ENCODE measurements at regions not wholly inside any gene's neighbourhood (a gene's known extent, or its start where the extent isn't known, plus 50 kb on each side); places are given as distances from the start of the nearest gene placed in this dataset.

DNA sequence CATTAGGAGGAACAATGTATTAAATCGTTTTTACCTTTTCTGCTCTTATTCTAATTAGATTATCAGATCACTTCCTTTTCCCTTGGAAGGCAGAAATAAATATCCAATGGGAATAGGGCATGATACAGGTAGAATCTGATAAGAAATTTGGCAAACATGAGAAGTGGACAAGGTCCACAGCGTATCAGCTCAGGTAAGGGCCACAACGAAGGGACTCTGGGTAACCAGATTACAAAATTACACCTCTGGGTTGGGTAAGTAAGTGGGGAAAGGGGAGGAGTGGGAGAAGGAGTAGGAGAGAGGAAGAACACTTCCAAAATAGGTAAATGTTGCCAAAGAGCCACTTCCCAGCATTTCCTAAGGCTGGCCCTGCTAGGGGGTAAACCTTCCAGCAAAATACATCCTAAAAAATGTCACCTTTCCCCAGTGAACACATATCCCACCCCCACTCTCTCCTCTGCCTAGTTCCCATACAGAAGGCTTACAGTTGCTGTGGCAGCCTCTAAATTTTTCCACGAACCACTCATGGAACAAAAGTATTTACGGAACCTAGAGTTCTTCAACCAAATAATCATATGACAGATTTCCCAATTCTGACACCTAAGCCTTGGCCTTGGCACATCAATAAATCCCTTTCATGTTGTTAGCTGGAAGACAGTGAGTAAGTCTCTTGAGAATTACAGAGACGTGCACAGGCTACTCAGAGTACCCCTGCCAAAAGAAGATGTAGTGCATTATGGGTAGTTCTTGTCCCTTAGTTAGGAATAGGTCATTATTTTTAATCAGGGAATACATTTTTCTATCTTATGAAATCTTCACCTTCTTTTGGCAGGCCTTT lies 51.5 kb upstream of the DLX6 start:
- TF ChIP-seq MXI1 (IDR thresholded peaks at IDR 0.05; ENCODE audit: low read depth, low read length) (no peak), GABPA (IDR thresholded peaks at IDR 0.05; ENCODE audit: low read depth) (no peak), ZBED1 (IDR thresholded peaks at IDR 0.05; ENCODE audit: borderline replicate concordance) (no peak), MTA2 (IDR thresholded peaks at IDR 0.05; ENCODE audit: low read depth) (no peak), ZNF274 (IDR thresholded peaks at IDR 0.05; ENCODE audit: insufficient read depth, insufficient read length) (no peak), TAF1 (IDR thresholded peaks at IDR 0.05; ENCODE audit: borderline replicate concordance, low read depth, low read length) (no peak), CBX5 (IDR thresholded peaks at IDR 0.05; ENCODE audit: low read depth) (no peak), EP300 (IDR thresholded peaks at IDR 0.05; ENCODE audit: borderline replicate concordance in 1 of 2, control insufficient read depth in 1 of 2, low read depth in 2 of 2, low read length in 2 of 2) (no peak), CREM (IDR thresholded peaks at IDR 0.05; ENCODE audit: low read depth) (no peak), SIN3A (IDR thresholded peaks at IDR 0.05; ENCODE audit: low read depth, low read length) (no peak), BRCA1 (IDR thresholded peaks at IDR 0.05; ENCODE audit: low read depth, low read length) (no peak)
- TF ChIP-seq, protein P1, sequence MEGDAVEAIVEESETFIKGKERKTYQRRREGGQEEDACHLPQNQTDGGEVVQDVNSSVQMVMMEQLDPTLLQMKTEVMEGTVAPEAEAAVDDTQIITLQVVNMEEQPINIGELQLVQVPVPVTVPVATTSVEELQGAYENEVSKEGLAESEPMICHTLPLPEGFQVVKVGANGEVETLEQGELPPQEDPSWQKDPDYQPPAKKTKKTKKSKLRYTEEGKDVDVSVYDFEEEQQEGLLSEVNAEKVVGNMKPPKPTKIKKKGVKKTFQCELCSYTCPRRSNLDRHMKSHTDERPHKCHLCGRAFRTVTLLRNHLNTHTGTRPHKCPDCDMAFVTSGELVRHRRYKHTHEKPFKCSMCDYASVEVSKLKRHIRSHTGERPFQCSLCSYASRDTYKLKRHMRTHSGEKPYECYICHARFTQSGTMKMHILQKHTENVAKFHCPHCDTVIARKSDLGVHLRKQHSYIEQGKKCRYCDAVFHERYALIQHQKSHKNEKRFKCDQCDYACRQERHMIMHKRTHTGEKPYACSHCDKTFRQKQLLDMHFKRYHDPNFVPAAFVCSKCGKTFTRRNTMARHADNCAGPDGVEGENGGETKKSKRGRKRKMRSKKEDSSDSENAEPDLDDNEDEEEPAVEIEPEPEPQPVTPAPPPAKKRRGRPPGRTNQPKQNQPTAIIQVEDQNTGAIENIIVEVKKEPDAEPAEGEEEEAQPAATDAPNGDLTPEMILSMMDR (IDR thresholded peaks at IDR 0.05 in 2 of 3, conservative IDR thresholded peaks at IDR 0.05 in 1 of 3; ENCODE audit: control insufficient read depth in 2 of 3, extremely low read depth in 1 of 3, insufficient read depth in 1 of 3, low read depth in 3 of 3, low read length in 3 of 3), result no peak

Measured in GM12878 (cell line).